Activated T-helper 1 cell treated with anti-CD3 and anti-CD28 coated beads, Interleukin-12 subunit alpha, Interleukin-12 subunit beta, Interleukin-2, Interleukin-4 antibody, amounts not matched to agents 30 ng/mL and 10 ng/mL and 1 ng/mL, durations not matched to agents 14 hours and 24 hours and 36 hours (primary cell): ENCODE measurements at regions not wholly inside any gene's neighbourhood (a gene's known extent, or its start where the extent isn't known, plus 50 kb on each side); places are given as distances from the start of the nearest gene placed in this dataset.

Experiments
- DNase-seq: peaks from one replicate; pipeline ENCODE4 v3.0.0; 2021; ENCODE audit warnings: low spot score
- H3K27ac Mint-ChIP-seq: one replicate; pipeline ENCODE4 v1.8.0; 2021; ENCODE audit warnings: mild to moderate bottlenecking, mixed read lengths
- H3K27me3 Mint-ChIP-seq: one replicate; pipeline ENCODE4 v1.8.0; 2022; ENCODE audit warnings: mild to moderate bottlenecking, moderate library complexity, mixed read lengths; ENCODE audit not compliant: insufficient read depth
- H3K36me3 Mint-ChIP-seq: one replicate; pipeline ENCODE4 v1.8.0; 2021; ENCODE audit warnings: low read depth, mixed read lengths
- H3K4me1 Mint-ChIP-seq: one replicate; pipeline ENCODE4 v1.8.0; 2021; ENCODE audit warnings: low read depth, mixed read lengths
- H3K4me3 Mint-ChIP-seq: one replicate; pipeline ENCODE4 v1.8.0; 2021; ENCODE audit warnings: mild to moderate bottlenecking, moderate library complexity, mixed read lengths
- H3K9me3 Mint-ChIP-seq: one replicate; pipeline ENCODE4 v1.8.0; 2021; ENCODE audit warnings: mixed read lengths
- intact Hi-C: fragments of 100-400 bp; cut with micrococcal nuclease; formaldehyde crosslinking; loops from one replicate; pipeline ENCODE4 v1.15.1; 2024

- Mint-ChIP-seq H3K4me1 (no peaks in the 10 kb centered on the region), H3K4me3 (no peak overlapping the region), H3K27me3 (no peaks in the 10 kb centered on the region), H3K36me3 (no peaks in the 10 kb centered on the region), H3K27ac (no peak overlapping the region), H3K9me3 (no peaks in the 10 kb centered on the region)
- DNase-seq, result no peak
- intact Hi-C loops, result no loop called here
Observed at GRCh38 chr3:19093084-19093483, 55.2 kb upstream of the KCNH8 start.

DNA sequence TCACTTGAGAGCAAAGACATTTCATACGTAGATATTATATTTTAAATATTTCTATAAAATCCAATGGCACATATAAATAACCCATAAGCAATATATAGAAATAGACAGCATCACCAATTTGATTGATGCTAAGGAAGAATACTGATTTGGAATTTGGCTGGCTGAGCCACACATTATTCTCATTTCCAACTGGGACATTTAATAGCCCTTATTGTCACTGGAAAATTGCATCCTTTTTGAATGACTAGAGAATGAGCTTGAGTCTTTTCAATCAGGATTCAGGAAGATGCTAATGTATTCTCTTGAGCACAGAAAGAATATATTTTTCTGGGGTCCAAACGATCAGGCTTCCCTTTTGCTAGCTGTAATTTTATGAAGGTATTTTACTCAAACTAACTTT lies 70.9 kb upstream of the KCNH8 start:
- Mint-ChIP-seq H3K4me3 (no peak overlapping the region), H3K4me1 (no peaks in the 10 kb centered on the region), H3K9me3 (no peaks in the 10 kb centered on the region), H3K27ac (no peak overlapping the region), H3K27me3 (peaks cover 6% of the 10 kb centered on the region), H3K36me3 (no peaks in the 10 kb centered on the region)
- DNase-seq, result no peak
- intact Hi-C loops, result no loop called here

DNA sequence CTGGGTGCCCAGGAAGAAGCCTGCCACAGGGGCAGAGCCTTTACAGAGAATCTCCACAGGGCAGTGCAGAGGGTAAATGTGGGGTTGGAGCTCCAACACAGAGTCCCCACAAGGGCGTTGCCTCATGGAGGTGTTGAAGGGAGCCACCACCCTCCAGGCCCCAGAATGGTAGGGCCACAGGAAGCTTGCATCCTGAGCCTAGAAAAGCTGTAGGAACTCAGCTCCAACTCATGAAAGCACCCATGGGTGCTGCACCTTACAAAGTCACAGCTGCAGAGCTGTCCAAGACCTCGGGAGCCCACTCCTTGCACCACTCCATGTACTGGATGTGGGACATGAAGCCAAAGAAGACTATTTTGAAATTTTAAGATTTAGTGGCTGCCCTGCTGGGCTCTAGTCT lies 73.3 kb upstream of the KCNH8 start:
- Mint-ChIP-seq H3K36me3 (no peaks in the 10 kb centered on the region), H3K27me3 (no peaks in the 10 kb centered on the region), H3K4me3 (no peak overlapping the region), H3K9me3 (no peaks in the 10 kb centered on the region), H3K27ac (no peak overlapping the region), H3K4me1 (no peaks in the 10 kb centered on the region)
- intact Hi-C loops, result no loop called here
- no peak for DNase-seq

GRCh38 chr3:19074257-19074900 lies 73.9 kb upstream of the KCNH8 start:
- H3K27ac Mint-ChIP-seq, result no peak overlapping the region
- H3K9me3 Mint-ChIP-seq, result no peaks in the 10 kb centered on the region
- no peak overlapping the region for H3K4me3 Mint-ChIP-seq
- intact Hi-C loops, result no loop called here
- DNase-seq, result no peak
- H3K36me3 Mint-ChIP-seq, result no peaks in the 10 kb centered on the region
- no peaks in the 10 kb centered on the region for H3K4me1 Mint-ChIP-seq
- no peaks in the 10 kb centered on the region for H3K27me3 Mint-ChIP-seq

DNA sequence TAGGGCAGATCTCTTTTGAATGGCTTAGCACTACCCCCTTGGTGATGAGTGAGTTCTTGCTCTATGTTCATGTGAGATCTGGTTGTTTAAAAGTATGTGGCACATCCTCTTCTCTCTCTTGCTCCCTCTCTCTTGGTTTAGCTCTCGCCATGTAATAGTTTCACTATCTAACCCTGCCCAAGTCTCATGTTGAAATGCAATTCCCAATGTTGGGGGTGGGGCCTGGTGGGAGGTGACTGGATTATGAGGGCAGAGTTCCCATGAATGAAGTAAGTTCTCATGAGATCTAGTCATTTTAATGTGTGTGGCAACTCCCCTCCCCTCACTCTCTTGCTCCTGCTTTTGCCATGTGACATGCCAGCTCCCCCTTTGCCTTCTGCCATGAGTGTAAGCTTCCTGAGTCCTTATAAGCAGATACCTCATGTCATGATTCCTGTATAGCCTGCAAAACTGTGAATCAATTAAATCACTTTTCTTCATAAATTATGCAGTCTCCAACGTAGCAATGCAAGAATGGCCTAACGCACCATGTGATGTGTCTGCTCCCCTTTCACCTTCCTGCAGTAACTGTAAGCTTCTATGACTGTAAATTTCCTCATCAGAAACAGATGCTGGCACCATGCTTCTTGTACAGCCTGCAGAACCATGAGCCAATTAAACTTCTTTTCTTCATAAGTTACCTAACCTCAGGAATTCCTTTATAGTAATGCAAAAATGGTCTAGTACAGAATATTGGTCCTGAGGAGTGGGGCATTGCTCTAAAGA lies 74.8 kb upstream of the KCNH8 start:
- H3K9me3 Mint-ChIP-seq, result no peaks in the 10 kb centered on the region
- intact Hi-C loops, result no loop called here

DNA sequence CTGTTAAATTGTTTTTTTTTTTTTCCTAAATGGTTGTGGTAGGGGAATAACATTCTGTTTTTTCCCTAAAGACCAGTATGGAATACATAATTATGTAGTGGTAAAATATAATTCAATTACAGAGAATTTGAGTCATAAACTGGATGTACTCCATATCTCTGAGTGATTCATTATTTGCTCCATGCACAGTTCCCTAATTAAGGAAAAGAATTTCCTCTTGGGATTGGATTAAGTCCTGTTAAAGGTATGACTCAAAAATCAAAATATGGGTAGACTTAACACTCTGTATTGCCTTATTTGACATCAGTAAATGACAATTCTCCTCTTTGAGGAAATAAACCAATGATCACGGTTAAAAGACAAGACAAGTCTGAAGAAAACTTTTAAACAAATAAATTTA lies 78.0 kb upstream of the KCNH8 start:
- H3K9me3 Mint-ChIP-seq, result no peaks in the 10 kb centered on the region
- no peak overlapping the region for H3K4me3 Mint-ChIP-seq
- no peak overlapping the region for H3K27ac Mint-ChIP-seq
- DNase-seq, result no peak
- H3K36me3 Mint-ChIP-seq, result no peaks in the 10 kb centered on the region
- H3K27me3 Mint-ChIP-seq, result peaks cover 4% of the 10 kb centered on the region
- no peaks in the 10 kb centered on the region for H3K4me1 Mint-ChIP-seq
- intact Hi-C loops, result no loop called here

More for the DNA sequence above, 74.8 kb upstream of the KCNH8 start:
- DNase-seq, result no peak
- Mint-ChIP-seq H3K27me3 (no peaks in the 10 kb centered on the region), H3K27ac (no peak overlapping the region), H3K4me1 (no peaks in the 10 kb centered on the region), H3K36me3 (no peaks in the 10 kb centered on the region), H3K4me3 (no peak overlapping the region)

DNA sequence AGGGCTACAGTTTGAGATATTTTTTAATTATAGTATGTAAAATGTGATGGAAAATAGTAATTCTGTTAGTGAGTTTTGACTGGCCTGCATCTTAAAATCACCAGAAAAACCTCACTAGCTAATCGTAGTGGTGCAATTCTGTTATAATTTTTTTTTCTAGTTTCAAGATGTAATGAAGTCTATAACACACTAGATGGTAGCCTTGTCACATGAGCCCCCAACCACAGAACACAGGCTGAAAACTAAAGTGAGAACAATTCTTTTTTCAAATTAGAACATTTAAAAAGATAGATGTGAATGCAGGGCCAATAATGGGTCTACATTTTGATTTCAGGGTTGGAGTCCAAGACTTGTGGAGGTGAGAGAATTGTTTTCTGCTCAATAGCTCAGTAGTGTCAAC lies 83.3 kb upstream of the KCNH8 start:
- intact Hi-C loops, result loop anchor here (5.0 kb wide), 1 partner anchor 802 kb away; no protein-coding TSS in a partner anchor
- H3K27me3 Mint-ChIP-seq, result peaks cover 9% of the 10 kb centered on the region

GRCh38 chr3:19063936-19064335 lies 84.4 kb upstream of the KCNH8 start:
- Mint-ChIP-seq H3K27me3 (peaks cover 9% of the 10 kb centered on the region), H3K4me3 (no peak overlapping the region), H3K36me3 (no peaks in the 10 kb centered on the region), H3K27ac (no peak overlapping the region), H3K4me1 (no peaks in the 10 kb centered on the region), H3K9me3 (no peaks in the 10 kb centered on the region)
- no peak for DNase-seq
- intact Hi-C loops, result no loop called here

More for the DNA sequence above, 83.3 kb upstream of the KCNH8 start:
- no peaks in the 10 kb centered on the region for H3K9me3 Mint-ChIP-seq
- H3K36me3 Mint-ChIP-seq, result no peaks in the 10 kb centered on the region
- no peak overlapping the region for H3K4me3 Mint-ChIP-seq
- no peak overlapping the region for H3K27ac Mint-ChIP-seq
- no peaks in the 10 kb centered on the region for H3K4me1 Mint-ChIP-seq
- no peak for DNase-seq

DNA sequence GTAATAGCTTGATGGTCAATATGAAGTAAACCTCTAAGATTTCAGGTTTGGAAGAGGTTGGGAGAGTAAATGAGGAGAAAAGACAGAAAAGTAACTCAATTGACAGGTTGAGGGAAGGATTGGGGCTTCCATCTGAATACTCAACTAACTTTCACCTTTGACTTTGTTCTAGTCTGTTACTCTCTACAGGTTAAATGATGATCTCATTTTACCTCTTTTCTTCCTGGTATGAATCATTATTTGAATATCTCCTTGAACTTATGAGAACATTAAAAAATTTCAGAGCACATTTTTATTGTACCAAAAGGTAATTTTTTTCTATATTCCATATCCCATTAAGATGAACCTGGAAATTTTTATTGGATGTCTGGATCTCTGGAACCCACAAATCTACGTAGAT lies 87.9 kb upstream of the KCNH8 start:
- no peaks in the 10 kb centered on the region for H3K4me1 Mint-ChIP-seq
- no peak overlapping the region for H3K27ac Mint-ChIP-seq
- no peak for DNase-seq
- H3K36me3 Mint-ChIP-seq, result no peaks in the 10 kb centered on the region
- intact Hi-C loops, result no loop called here
- H3K9me3 Mint-ChIP-seq, result no peaks in the 10 kb centered on the region
- peaks cover 4% of the 10 kb centered on the region for H3K27me3 Mint-ChIP-seq
- H3K4me3 Mint-ChIP-seq, result no peak overlapping the region

GRCh38 chr3:19052874-19053273 lies 95.4 kb upstream of the KCNH8 start:
- Mint-ChIP-seq H3K36me3 (no peaks in the 10 kb centered on the region), H3K27me3 (no peaks in the 10 kb centered on the region), H3K4me1 (no peaks in the 10 kb centered on the region), H3K9me3 (no peaks in the 10 kb centered on the region), H3K27ac (no peak overlapping the region), H3K4me3 (no peak overlapping the region)
- no peak for DNase-seq
- intact Hi-C loops, result no loop called here

DNA sequence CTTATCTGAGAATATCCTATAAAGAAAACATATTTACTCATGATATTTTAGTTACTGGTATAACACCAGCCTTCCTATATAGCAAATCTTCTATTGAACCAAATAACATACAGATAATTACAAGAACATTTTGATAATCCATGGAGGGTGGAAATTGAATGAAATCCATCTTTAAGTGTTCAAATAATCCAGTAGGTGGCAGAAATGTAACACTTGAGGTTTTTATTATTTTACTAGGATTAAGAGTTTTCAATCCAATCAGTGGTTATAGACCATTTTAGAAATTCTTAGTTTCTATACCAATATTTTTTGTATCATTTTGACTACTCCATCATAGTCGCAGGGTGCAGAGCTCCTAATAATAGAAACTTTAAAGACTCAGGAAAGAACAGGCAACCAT lies 101.9 kb upstream of the KCNH8 start:
- Mint-ChIP-seq H3K27ac (no peak overlapping the region), H3K4me3 (no peak overlapping the region), H3K9me3 (no peaks in the 10 kb centered on the region), H3K36me3 (no peaks in the 10 kb centered on the region), H3K27me3 (no peaks in the 10 kb centered on the region), H3K4me1 (no peaks in the 10 kb centered on the region)
- intact Hi-C loops, result no loop called here
- no peak for DNase-seq

GRCh38 chr3:19030522-19030839 lies 117.8 kb upstream of the KCNH8 start:
- no peaks in the 10 kb centered on the region for H3K9me3 Mint-ChIP-seq
- no peaks in the 10 kb centered on the region for H3K4me1 Mint-ChIP-seq
- H3K4me3 Mint-ChIP-seq, result no peak overlapping the region
- no peaks in the 10 kb centered on the region for H3K27me3 Mint-ChIP-seq
- H3K36me3 Mint-ChIP-seq, result no peaks in the 10 kb centered on the region
- no peak for DNase-seq
- intact Hi-C loops, result no loop called here
- no peak overlapping the region for H3K27ac Mint-ChIP-seq

DNA sequence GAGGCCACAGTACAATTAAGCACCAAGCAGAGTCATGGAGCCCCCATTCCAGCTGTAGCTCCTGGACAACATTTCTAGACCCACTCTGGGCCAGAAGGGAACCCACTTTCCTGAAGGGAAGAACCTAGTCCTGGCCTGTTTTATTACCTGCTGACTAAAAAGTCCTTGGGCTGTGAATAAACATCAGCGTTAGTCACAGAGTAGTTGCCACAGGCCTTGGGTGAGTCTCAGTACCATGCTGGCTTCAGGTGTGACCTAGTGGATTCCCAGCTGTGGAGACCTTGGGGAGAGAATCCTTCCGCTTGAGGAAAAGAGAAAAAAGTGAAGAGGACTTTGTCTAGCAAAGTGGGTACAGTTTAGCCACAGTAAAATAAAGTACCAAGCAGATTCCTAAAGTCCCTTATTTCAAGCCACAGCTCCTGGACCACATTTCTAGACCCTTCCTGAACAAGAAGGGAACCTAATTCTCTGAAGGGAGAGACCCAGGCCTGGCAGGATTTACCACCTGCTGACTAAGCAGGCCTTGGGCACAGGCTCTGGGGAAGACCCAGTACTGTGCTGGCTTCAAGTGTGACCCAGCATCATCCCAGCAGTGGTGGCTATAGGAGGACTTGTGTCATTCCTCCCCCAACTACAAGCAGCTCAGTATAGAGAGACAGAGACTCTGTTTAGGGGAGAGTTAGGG lies 118.3 kb upstream of the KCNH8 start:
- no peak for DNase-seq
- no peaks in the 10 kb centered on the region for H3K27me3 Mint-ChIP-seq
- intact Hi-C loops, result no loop called here

More for the DNA sequence above, 118.3 kb upstream of the KCNH8 start:
- H3K27ac Mint-ChIP-seq, result no peak overlapping the region
- no peaks in the 10 kb centered on the region for H3K4me1 Mint-ChIP-seq
- H3K9me3 Mint-ChIP-seq, result no peaks in the 10 kb centered on the region
- no peak overlapping the region for H3K4me3 Mint-ChIP-seq
- no peaks in the 10 kb centered on the region for H3K36me3 Mint-ChIP-seq
